SK-N-SH treated with all-trans-retinoic acid at 6 μM for 48 hours (cell line): ENCODE measurements at regions not wholly inside any gene's neighbourhood (a gene's known extent, or its start where the extent isn't known, plus 50 kb on each side); places are given as distances from the start of the nearest gene placed in this dataset.

Experiments
- ATAC-seq: fragments of 200-7000 bp; cut with Tn5 transposase; 3 replicates; pipeline ENCODE4 v1.9.1; 2020; ENCODE audit warnings: mild to moderate bottlenecking, moderate library complexity
- BACH2 ChIP-seq: fragments of 250-450 bp; sonication (Bioruptor Pico); IDR thresholded peaks from 2 replicates; pipeline ENCODE4 v1.9.0; 2021; ENCODE audit warnings: mild to moderate bottlenecking, borderline replicate concordance
- CREB5 ChIP-seq: fragments of 250-450 bp; sonication (Bioruptor Pico); IDR thresholded peaks from 2 replicates; pipeline ENCODE4 v1.5.1; 2020; ENCODE audit warnings: low read depth, mild to moderate bottlenecking, moderate library complexity
- CSDC2 ChIP-seq: fragments of 250-450 bp; sonication (Bioruptor Pico); IDR thresholded peaks from 2 replicates; pipeline ENCODE4 v1.5.0; 2020; ENCODE audit warnings: mild to moderate bottlenecking, moderate library complexity
- CSRNP3 ChIP-seq: fragments of 250-450 bp; sonication (Bioruptor Pico); IDR thresholded peaks from 2 replicates; pipeline ENCODE4 v1.5.1; 2021; ENCODE audit warnings: mild to moderate bottlenecking, moderate library complexity
- ESRRG ChIP-seq: fragments of 250-450 bp; sonication (Bioruptor Pico); IDR thresholded peaks from 2 replicates; pipeline ENCODE4 v1.6.1; 2021; ENCODE audit warnings: mild to moderate bottlenecking
- GLIS3 ChIP-seq: fragments of 250-450 bp; sonication (Bioruptor Pico); IDR thresholded peaks from 2 replicates; pipeline ENCODE4 v1.5.0; 2020; ENCODE audit warnings: mild to moderate bottlenecking, moderate library complexity
- ISL1 ChIP-seq: fragments of 250-450 bp; sonication (Bioruptor Pico); IDR thresholded peaks from 2 replicates; pipeline ENCODE4 v2.1.2; 2022; ENCODE audit warnings: mild to moderate bottlenecking, moderate library complexity
- OSR1 ChIP-seq: fragments of 250-450 bp; sonication (Bioruptor Pico); IDR thresholded peaks from 2 replicates; pipeline ENCODE4 v1.8.0; 2022; ENCODE audit warnings: moderate library complexity, mild to moderate bottlenecking, inconsistent platforms
- PATZ1 ChIP-seq: fragments of 250-450 bp; sonication (Bioruptor Pico); IDR thresholded peaks from 2 replicates; pipeline ENCODE4 v1.8.0; 2020; ENCODE audit warnings: mild to moderate bottlenecking, moderate library complexity, borderline replicate concordance
- POU6F1 ChIP-seq: fragments of 250-450 bp; sonication (Bioruptor Pico); IDR thresholded peaks from 2 replicates; pipeline ENCODE4 v1.8.0; 2021; ENCODE audit warnings: low read depth, mild to moderate bottlenecking, moderate library complexity, borderline replicate concordance
- PPARA ChIP-seq: fragments of 250-450 bp; sonication (Bioruptor Pico); IDR thresholded peaks from 2 replicates; pipeline ENCODE4 v1.5.0; 2020; ENCODE audit warnings: mild to moderate bottlenecking, borderline replicate concordance
- RARB ChIP-seq: fragments of 250-450 bp; sonication (Bioruptor Pico); IDR thresholded peaks from 2 replicates; pipeline ENCODE4 v1.8.0; 2021; ENCODE audit warnings: mild to moderate bottlenecking, moderate library complexity
- SNAI2 ChIP-seq: fragments of 250-450 bp; sonication (Bioruptor Pico); IDR thresholded peaks from 2 replicates; pipeline ENCODE4 v1.5.0; 2020; ENCODE audit warnings: mild to moderate bottlenecking, moderate library complexity
- TOX ChIP-seq: fragments of 250-450 bp; sonication (Bioruptor Pico); IDR thresholded peaks from 2 replicates; pipeline ENCODE4 v1.8.0; 2021; ENCODE audit warnings: mild to moderate bottlenecking, moderate library complexity, borderline replicate concordance
- ZC3H10 ChIP-seq: fragments of 250-450 bp; sonication (Bioruptor Pico); IDR thresholded peaks from 2 replicates; pipeline ENCODE4 v1.5.1; 2021; ENCODE audit warnings: mild to moderate bottlenecking, moderate library complexity
- ZFP30 ChIP-seq: fragments of 450-650 bp; formaldehyde crosslinking; IDR thresholded peaks from 2 replicates; pipeline ENCODE4 v1.5.0; 2022; ENCODE audit warnings: mild to moderate bottlenecking, moderate library complexity
- ZNF565 ChIP-seq: fragments of 450-650 bp; formaldehyde crosslinking; conservative IDR thresholded peaks from 2 replicates; pipeline ENCODE4 v1.5.0; 2020; ENCODE audit warnings: low read depth, mild to moderate bottlenecking, moderate library complexity
- ZNF70 ChIP-seq: fragments of 450-650 bp; formaldehyde crosslinking; IDR thresholded peaks from 2 replicates; pipeline ENCODE4 v1.5.0; 2020; ENCODE audit warnings: mild to moderate bottlenecking, moderate library complexity
- ZNF8 ChIP-seq: fragments of 450-650 bp; formaldehyde crosslinking; IDR thresholded peaks from 2 replicates; pipeline ENCODE4 v1.5.0; 2020; ENCODE audit warnings: mild to moderate bottlenecking, moderate library complexity

GRCh38 chr13:40102854-40103253 lies 447.4 kb downstream of the COG6 start (continued):
- TF ChIP-seq CREB5 = no peak
- TF ChIP-seq SNAI2 (CRISPR knock-in tag) = no peak
- TF ChIP-seq PATZ1 (CRISPR knock-in tag) = no peak
- TF ChIP-seq RARB (CRISPR knock-in tag) = no peak
- TF ChIP-seq POU6F1 (CRISPR knock-in tag) = no peak
- TF ChIP-seq BACH2 (CRISPR knock-in tag) = no peak

- no peak for ATAC-seq
- no peak for TF ChIP-seq GLIS3 (CRISPR knock-in tag)
- no peak for TF ChIP-seq ZNF565 (CRISPR knock-in tag)
- no peak for TF ChIP-seq CSRNP3 (CRISPR knock-in tag)
- TF ChIP-seq OSR1 (CRISPR knock-in tag) = no peak
- no peak for TF ChIP-seq ZNF8 (CRISPR knock-in tag)
- TF ChIP-seq ZFP30 (CRISPR knock-in tag) = no peak
- no peak for TF ChIP-seq ESRRG
- TF ChIP-seq BACH2 (CRISPR knock-in tag) = no peak
- no peak for TF ChIP-seq ISL1 (CRISPR knock-in tag)
- no peak for TF ChIP-seq PPARA (CRISPR knock-in tag)
- no peak for TF ChIP-seq RARB (CRISPR knock-in tag)
- no peak for TF ChIP-seq CSDC2 (CRISPR knock-in tag)
- no peak for TF ChIP-seq POU6F1 (CRISPR knock-in tag)
Measured at GRCh38 chr13:40103864-40104263, 448.4 kb downstream of the COG6 start.

GRCh38 chr13:40105231-40105630 lies 449.8 kb downstream of the COG6 start:
- no peak for ATAC-seq
- no peak for TF ChIP-seq ISL1 (CRISPR knock-in tag)
- TF ChIP-seq CREB5 = no peak
- TF ChIP-seq ZNF70 (CRISPR knock-in tag) = no peak
- no peak for TF ChIP-seq CSRNP3 (CRISPR knock-in tag)
- TF ChIP-seq CSDC2 (CRISPR knock-in tag) = no peak
- TF ChIP-seq ZNF8 (CRISPR knock-in tag) = no peak
- TF ChIP-seq TOX (CRISPR knock-in tag) = no peak
- no peak for TF ChIP-seq POU6F1 (CRISPR knock-in tag)
- TF ChIP-seq ZFP30 (CRISPR knock-in tag) = no peak
- no peak for TF ChIP-seq SNAI2 (CRISPR knock-in tag)
- TF ChIP-seq ESRRG = no peak
- no peak for TF ChIP-seq RARB (CRISPR knock-in tag)
- no peak for TF ChIP-seq ZC3H10
- no peak for TF ChIP-seq PATZ1 (CRISPR knock-in tag)
- no peak for TF ChIP-seq BACH2 (CRISPR knock-in tag)
- TF ChIP-seq GLIS3 (CRISPR knock-in tag) = no peak
